ENCODE measurements at regions not wholly inside any gene's neighbourhood (a gene's known extent, or its start where the extent isn't known, plus 50 kb on each side); places are given as distances from the start of the nearest gene placed in this dataset.

DNA sequence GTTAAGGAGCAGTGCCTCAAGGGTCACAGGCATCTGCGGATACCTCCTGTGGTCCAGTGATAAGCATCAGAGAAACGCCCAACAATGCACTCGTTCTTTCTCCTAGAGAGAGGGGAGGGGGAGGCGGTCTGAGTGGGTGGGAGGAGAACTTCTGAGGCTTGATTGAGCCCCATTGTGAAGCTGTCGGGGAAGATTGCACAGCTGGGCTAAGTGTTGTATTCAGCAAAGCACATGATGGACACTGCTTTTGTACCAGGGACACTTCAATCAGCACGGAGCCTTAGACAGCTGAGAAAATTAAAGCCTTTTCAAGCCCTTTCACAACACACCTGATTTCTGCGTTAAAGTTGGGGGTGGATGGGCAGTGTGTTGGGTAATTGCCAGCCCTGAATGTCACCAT is 230.3 kb upstream of the GHITM start:
- no peak for DNase-seq

- no peak for DNase-seq
Observed at GRCh38 chr10:83915801-83916200, 223.5 kb upstream of the GHITM start.

GRCh38 chr10:83917537-83918506 is 221.5 kb upstream of the GHITM start:
- DNase-seq, result no peak

DNA sequence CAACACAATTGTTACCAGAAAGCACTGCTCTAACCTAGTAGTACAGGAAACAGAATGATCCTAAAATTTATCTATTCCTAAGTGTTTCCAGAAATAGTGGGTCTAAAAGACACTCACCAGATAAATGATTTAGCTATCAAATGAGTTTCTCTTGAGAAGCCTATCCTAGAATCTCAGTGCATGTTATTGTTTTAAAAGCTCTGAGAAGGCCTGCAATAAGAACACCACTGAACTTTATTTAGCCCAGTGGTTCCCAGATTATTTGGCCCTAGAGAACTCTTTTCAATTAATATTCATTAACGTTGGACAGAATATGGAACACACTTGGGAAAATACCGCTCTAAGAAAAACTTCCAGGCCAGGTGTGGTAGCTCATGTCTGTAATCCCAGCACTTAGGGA is 220.1 kb upstream of the GHITM start:
- DNase-seq, result no peak

GRCh38 chr10:83921984-83922860 is 217.1 kb upstream of the GHITM start:
- DNase-seq, result no peak

DNA sequence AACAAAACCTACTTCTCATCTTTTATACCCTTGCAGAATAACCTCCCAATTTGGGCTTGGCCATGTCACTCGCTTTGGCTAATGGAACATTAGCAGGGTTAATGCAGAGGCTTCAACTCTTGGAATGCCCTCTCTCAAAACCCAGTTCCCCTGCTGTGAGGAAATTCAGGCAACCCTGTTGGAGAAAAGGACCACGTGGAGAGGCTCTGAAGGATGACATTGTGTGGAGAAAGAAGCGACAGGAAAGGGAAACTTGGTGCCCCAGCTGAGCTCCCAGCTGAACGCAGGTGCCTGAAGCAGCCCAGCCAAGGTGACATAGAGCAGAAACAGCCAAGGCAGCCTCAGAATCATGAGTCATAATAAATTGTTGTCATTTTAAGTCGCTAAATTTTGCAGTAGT is 214.2 kb upstream of the GHITM start:
- DNase-seq, result no peak

DNA sequence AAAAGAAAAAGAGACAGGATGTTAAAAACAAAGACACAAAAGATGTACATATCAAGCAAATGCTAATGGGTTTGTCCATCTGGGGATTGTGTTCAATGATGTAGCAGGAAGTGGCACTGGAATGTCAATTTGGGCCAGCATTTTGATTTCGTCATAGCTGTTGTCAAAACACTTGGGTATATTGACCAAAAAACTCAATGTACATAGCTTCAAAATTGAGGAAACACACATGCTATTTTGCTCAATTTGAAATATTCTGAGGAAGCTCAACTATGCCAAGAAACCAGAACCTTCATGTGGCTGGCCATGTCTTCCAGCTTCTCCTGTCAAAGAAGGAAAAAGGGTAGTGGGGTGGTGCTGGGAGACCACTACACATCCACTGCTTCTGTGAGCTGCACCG is 212.7 kb upstream of the GHITM start:
- DNase-seq, result no peak

- no peak for DNase-seq
Observed at GRCh38 chr10:83927166-83927565, 212.1 kb upstream of the GHITM start.

DNA sequence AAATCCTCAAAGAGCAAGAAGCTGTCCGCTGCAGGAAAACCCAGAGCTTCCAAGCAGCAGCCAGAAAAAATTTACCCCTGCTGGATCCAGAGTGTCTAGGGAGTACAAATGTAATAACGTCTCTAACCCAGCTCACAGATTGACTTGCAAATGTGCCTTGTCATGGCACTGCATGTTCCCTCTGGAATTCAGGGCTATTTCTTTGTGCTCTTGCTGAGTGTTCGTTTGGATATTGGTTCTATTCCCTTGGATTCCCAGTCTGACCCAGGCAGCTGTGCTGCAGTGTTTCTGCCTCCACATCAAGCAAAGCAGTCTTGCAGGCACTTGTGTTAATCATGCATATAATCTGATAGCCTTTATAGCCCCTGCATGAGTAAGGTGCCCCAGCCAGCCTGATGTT is 209.9 kb upstream of the GHITM start:
- no peak for DNase-seq

DNA sequence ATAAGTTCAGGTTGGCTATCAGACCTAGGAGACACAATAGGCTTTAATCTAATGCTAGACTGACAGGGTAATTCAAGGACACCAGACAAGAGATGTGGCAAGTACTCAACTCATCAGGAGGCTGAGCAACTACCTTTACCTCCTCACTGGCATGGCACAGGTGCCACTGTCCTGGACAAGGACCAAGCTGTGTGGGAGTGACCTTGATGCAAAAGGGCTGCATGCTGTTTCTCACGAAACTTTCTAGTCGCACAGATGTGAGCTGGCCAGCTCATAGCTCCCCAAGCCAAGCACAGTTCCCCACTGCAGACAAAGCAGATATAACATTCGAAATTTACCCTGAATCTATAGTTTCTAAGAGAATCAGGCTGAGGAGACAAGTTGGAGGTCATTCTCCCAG is 207.6 kb upstream of the GHITM start:
- DNase-seq, result no peak

DNA sequence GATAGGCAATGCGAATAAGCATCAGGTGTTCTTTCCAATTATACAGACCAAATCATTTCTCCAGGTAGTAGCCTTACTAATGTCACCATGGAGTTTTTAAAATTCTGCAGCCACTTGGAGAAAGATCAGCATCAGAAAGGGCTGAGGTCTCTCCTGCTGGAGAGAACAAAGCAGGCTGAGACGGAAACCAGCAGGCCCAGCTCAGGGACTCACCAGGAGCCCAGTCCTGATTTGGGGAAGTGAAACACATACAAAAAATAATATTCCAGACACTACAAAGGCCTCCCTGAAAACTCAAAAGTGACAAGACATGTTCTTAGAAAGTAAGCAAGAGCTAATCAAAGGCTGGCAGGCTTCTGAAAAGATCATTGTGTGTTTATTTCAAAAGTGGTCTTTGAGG is 207.1 kb upstream of the GHITM start:
- no peak for DNase-seq

GRCh38 chr10:83934062-83934461 is 205.2 kb upstream of the GHITM start:
- DNase-seq, result no peak

DNA sequence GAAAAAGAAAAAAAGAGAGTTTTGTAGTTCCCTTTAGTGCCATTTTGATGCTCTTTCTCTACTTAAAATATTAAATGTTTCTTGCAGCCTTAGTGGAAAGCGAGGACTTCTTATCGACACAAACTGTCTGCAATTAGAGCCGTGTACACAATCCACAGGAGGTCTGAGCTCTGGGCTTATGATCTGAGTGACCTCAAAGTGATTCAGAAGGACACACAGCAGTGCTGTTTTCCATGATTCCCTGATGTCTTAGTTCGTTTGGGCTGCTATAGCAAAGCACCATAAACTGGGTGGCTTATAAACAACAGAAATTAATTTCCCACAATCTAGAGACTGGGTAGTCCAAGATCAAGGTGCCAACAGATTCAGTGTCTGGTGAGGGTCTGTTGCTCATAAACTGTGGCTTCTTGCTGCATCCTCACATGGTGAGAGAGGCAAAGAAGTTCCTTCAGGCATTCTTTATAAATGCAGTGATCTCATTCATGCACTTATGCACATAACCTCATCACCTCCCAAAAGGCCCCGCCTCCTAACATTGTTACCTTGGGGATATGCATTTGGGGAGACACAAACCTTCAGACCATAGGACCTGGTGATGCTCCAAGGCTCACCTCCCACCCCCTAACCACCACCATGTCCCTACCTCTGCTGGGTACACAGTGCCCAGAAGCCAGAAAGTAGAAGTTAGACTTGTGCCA is 204.5 kb upstream of the GHITM start:
- no peak for DNase-seq

DNA sequence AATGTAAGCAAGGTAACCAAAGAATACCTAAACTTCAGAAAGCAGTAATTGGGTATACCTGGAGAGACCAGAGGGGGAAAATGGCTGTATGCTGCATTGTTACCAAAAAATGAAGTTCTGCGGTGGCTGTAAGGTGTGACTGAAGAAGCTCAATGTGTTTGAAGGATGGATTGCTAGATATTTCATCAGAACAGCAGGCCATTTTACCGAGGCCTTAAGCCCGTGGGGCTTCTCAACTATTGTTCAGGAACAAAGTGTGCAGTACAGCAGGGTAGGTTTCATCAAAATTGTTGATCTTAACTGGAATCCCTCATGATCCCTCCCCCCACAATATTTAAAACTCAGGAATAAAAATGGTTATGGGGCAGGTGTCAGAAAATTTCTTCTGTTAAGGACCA is 204.0 kb upstream of the GHITM start:
- DNase-seq, result no peak

DNA sequence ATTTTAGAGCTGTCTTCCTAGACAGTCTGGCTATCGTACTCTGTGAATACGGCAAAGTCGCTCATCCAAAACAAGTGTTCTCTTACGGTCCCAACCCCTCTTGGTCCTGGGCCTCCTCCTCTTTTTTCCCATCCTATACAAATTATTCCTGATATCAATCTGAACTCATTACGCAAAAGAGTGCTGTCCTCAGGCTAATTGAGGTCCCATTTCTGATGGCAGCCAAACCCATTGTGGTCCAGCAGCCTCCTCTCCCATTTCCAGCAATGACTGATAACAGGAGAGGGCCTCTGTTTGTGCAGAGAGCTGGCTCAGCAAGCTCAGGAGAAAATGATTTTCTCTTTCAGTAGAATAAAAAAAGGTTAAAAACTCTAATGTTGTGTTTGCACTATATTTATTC is 203.4 kb upstream of the GHITM start:
- DNase-seq, result no peak

DNA sequence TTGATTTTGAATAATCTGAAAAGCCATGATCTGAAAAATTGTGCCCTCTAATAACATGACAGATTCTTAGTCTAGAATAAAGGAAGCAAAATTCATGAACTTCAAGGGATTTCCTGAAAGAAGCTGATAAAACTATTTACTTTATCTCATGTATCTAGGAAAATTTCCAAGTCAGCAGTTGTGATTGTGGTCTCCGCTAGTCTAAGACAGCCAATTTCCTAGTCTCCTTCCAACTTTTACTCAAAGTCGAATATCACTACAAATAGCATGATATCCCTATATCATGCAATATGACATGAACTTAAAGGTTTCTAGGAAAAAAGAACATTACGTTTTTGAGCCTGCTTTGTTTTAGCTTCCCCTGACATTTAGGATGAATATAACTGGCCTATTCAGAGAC is 202.1 kb upstream of the GHITM start:
- DNase-seq, result no peak

DNA sequence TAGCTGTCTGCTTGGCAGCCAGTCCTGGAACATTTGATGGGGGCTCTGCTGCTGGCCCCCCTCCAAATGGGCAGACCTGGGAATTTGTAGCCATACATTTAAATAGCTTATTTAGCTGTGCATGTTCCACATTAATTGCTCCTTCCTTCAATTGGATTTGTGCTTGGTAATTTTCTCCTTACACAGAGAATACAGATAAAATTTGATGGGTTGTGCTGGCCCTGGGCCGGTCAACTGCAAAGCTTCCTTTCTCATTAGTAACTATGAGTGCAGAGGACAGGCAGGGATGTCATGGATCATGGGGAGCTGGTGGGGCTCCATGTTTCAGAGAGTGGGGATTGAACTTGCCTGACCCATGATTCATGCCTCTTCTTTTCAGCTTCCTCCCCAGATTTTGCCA is 201.5 kb upstream of the GHITM start:
- no peak for DNase-seq

- no peak for DNase-seq
Observed at GRCh38 chr10:83941189-83941588, 198.1 kb upstream of the GHITM start.

DNA sequence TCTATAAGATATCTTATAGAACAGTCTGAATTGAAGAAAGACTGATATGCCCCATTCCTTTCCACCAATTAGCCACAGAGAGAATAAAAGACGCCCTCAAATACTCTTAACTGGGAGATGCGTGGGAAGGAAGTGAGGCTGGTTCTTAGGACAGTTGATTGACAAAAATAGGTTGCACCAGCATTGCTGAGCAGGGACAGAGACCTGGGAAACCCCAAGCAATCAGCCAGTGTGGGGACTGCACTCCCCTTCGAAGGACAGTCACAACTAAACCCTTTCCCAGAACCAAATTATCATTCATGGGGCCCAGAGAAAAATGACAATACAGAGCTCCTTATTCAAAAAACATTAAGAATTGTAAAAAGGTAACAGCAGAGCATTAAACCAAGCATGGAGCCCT is 196.9 kb upstream of the GHITM start:
- no peak for DNase-seq

- no peak for DNase-seq
Observed at GRCh38 chr10:83943049-83943448, 196.3 kb upstream of the GHITM start.

- no peak for DNase-seq
Observed at GRCh38 chr10:83943920-83944319, 195.4 kb upstream of the GHITM start.

DNA sequence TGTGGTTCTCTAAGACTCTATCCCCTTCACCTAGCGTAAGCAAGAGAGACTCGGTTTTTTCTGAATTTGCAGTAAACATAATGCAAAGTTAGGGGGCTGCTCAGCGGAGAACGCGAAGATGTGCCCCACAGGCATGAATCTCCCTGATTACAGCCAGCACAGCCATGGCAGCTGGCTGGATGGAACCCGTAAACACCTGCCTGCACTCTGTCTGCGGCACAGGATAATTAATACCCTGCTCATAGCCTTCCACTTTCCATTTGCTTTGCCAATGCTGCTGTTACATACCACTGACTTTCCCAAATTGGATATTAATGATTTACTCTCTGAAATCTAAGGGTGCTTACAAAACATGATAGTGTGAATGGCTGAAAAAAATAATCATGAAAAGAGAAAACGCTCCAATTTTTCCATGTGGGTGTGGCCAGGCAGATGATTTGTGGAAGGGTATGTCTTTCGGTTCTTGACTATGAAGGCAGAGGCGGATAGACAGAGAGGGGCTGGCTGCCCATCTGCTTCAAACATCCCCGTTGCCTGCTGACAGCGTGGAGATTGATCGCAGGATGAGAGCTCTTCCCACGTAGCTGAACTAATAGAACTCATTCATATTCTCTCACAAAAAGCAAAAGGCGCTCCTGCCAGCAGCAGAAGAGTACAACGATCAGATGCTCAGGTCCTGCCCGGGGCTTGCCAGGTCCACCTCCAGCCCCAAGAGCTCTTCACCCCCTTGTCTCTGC is 193.2 kb upstream of the GHITM start:
- DNase-seq, result no peak

DNA sequence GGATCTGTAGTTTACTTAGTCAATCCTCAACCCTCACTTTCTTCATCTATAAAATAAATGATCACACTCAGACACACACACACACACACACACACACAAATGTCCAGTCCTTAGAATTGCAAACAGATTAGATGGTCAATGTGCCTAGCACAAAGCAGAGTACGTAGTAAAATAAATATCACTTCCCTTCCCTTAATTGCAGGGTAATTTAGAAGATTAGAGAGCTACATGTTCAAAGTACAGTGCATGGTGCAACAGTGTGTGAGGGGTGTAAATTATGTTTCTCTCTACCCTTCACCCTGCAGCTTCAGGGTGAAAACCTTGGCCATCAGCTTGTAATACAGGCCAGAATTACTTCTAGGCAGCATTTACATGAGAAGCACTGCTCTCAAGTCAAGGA is 187.0 kb upstream of the GHITM start:
- no peak for DNase-seq
